Effector memory CD4-positive, alpha-beta T cell (primary cell): ENCODE measurements at regions not wholly inside any gene's neighbourhood (a gene's known extent, or its start where the extent isn't known, plus 50 kb on each side); places are given as distances from the start of the nearest gene placed in this dataset.
"Not testable (repeated sequence)": the region's sequence is repeated elsewhere in the genome, so short reads cannot be mapped to it uniquely, and the experiment has no call there.

Experiments used
- DNase-seq, 3 donors: peaks; one replicate each; pipeline ENCODE4 v3.0.0-alpha.2; 2020
- H3K27ac ChIP-seq: 2 replicates; pipeline ENCODE4 v1.7.0; 2013; ENCODE audit warnings: mild to moderate bottlenecking, low read length, moderate library complexity; ENCODE audit not compliant: insufficient read depth, poor library complexity, severe bottlenecking
- H3K27me3 ChIP-seq: replicated peaks from 2 replicates; pipeline ENCODE4 v1.7.0; 2013; ENCODE audit warnings: mild to moderate bottlenecking, low read length; ENCODE audit not compliant: insufficient read depth, control insufficient read depth, poor library complexity, severe bottlenecking
- H3K36me3 ChIP-seq: 2 replicates; pipeline ENCODE4 v1.7.0; 2013; ENCODE audit warnings: mild to moderate bottlenecking, low read length, moderate library complexity; ENCODE audit not compliant: control insufficient read depth, insufficient read depth
- H3K4me1 ChIP-seq: 2 replicates; pipeline ENCODE4 v1.7.0; 2013; ENCODE audit warnings: low read length, mild to moderate bottlenecking; ENCODE audit not compliant: control insufficient read depth, insufficient read depth, poor library complexity, severe bottlenecking
- H3K4me3 ChIP-seq: 2 replicates; pipeline ENCODE4 v1.7.0; 2013; ENCODE audit warnings: low read length, low read depth, mild to moderate bottlenecking; ENCODE audit not compliant: insufficient read depth, poor library complexity, severe bottlenecking
- H3K9me3 ChIP-seq: 2 replicates; pipeline ENCODE4 v1.7.0; 2013; ENCODE audit warnings: mild to moderate bottlenecking, low read length, moderate library complexity; ENCODE audit not compliant: control insufficient read depth

DNA sequence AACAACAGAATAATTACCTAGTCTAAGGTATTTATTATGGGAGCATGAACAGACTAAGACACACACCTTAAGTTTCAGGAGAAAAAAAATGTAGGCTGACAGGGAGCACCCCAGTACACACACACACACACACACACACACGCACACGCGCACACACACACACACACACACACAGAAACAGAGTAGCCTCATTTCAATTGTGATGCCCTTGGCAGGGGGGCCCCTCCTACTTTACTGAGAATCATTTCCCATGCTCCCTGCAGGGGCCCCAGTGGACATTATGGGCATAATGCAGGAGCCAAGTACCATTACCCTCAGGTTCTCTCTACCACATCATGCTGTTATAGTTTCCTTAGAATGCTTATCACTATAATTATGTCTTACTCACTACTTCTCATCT is 104.9 kb downstream of the CDC7 start:
- DNase-seq = no peak
- Histone ChIP-seq H3K36me3 (no peaks in the 10 kb centered on the region), H3K27ac (no peak overlapping the region), H3K4me3 (no peak overlapping the region), H3K27me3 (no peaks in the 10 kb centered on the region), H3K4me1 (no peaks in the 10 kb centered on the region), H3K9me3 (no peaks in the 10 kb centered on the region)

DNA sequence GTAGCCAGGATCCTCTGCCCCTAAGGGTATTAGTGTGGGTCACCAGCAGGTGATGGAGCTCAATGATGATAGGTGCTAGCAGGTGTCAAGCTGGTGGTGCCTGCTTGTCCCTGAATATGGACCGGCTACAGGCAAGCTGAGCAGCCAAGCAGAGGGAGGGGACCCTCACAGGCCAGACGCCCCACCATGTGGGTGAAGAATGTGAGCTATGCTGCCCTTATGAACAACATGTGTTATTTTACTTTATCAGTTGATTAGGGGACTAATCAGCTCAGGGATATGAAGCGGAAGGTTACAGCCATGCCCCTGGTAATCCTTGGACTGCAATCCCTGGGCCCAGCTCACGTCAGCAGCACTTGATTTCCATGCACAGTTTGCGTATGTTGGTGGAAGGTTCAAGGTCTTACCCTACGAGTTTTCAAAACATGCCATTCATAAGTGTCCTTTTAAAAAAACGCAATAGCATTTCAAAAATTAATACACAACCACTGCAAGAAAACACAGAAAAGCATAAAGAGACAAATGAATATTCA is 106.0 kb downstream of the CDC7 start:
- Histone ChIP-seq H3K27me3 (no peaks in the 10 kb centered on the region), H3K36me3 (no peaks in the 10 kb centered on the region), H3K9me3 (no peaks in the 10 kb centered on the region), H3K4me1 (no peaks in the 10 kb centered on the region), H3K4me3 (no peak overlapping the region), H3K27ac (no peak overlapping the region)
- no peak for DNase-seq

DNA sequence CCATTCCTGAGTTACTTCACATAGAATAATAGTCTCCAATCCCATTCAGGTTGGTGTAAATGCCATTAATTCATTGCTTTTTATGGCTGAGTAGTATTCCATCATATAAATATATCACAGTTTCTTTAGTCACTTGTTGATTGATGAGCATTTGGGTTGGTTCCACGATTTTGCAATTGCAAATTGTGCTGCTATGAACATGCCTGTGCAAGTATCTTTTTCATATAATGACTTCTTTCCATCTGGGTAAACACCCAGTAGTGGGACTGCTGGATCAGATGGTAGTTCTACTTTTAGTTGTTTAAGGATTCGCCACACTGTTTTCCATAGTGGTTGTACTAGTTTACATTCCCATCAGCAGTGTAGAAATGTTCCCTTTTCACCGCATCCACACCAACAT is 107.0 kb downstream of the CDC7 start:
- not testable (repeated sequence) for H3K27ac ChIP-seq, DNase-seq, H3K9me3 ChIP-seq, H3K36me3 ChIP-seq, H3K4me3 ChIP-seq, H3K27me3 ChIP-seq, H3K4me1 ChIP-seq

DNA sequence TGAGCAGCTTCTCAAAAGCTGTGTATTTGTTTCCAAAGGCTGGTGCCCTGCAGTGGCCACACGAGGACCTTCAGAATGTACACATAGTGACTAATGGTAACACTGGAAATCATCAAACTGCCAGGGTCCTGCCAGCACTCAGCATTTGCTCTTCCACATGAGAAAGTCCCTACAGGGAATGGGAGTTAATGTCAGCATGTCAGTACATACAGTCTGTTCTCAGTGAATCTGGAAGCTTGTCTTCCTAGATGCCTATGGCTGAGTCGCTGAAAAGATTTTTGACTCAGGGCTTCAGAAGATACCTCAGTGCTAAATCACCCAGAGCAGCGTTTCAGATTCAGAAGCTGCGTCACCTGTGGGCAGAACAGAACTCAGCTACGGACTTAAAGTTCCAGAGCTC is 108.2 kb downstream of the CDC7 start:
- H3K27ac ChIP-seq = no peak overlapping the region
- H3K27me3 ChIP-seq = no peaks in the 10 kb centered on the region
- no peak for DNase-seq
- H3K36me3 ChIP-seq = no peaks in the 10 kb centered on the region
- H3K4me1 ChIP-seq = no peaks in the 10 kb centered on the region
- no peak overlapping the region for H3K4me3 ChIP-seq
- H3K9me3 ChIP-seq = no peaks in the 10 kb centered on the region

DNA sequence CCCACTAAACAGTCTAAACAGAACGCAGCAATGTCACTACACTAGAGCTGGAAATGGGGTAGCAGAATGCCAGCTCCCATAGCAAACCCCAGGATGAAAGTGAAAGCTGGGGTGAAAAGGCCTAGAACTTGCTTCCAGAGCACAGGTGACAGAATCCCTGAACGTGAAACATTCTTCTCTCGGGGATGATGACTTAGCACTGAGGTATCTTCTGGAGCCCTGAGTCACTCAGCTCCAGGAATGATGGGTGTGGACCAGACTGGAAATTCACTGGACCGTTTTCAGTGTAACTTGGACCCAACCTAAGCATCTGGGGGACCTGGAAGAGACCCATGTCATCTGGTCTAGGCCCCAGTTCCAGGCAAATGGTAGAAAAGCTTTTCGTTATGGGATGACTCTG is 108.9 kb downstream of the CDC7 start:
- Histone ChIP-seq H3K27ac (no peak overlapping the region), H3K9me3 (no peaks in the 10 kb centered on the region), H3K4me1 (no peaks in the 10 kb centered on the region)

DNA sequence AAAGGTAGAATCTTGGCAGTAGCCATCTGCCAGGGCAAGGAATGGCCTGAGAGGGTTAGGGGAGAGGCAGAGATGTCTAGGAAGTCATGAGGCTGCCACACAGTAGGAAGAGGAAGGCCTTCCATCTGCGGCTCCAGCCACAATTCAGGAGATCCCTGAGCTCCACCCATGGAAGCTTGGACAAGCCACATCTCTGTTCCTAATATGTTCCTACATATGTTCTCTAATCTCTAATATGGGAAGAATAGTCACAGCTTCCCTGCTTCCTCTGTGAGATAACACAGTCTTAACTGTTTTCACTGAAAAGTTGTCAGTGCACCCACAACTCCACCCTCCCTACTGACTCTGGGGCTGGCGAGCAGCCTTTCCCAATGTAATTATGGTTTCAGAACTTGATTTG is 109.5 kb downstream of the CDC7 start:
- no peaks in the 10 kb centered on the region for H3K36me3 ChIP-seq
- no peaks in the 10 kb centered on the region for H3K9me3 ChIP-seq
- no peak overlapping the region for H3K27ac ChIP-seq
- no peak for DNase-seq
- no peaks in the 10 kb centered on the region for H3K27me3 ChIP-seq
- no peak overlapping the region for H3K4me3 ChIP-seq
- H3K4me1 ChIP-seq = no peaks in the 10 kb centered on the region

More for the DNA sequence above, 108.9 kb downstream of the CDC7 start:
- no peaks in the 10 kb centered on the region for H3K27me3 ChIP-seq
- H3K4me3 ChIP-seq = no peak overlapping the region
- no peak for DNase-seq
- H3K36me3 ChIP-seq = no peaks in the 10 kb centered on the region

DNA sequence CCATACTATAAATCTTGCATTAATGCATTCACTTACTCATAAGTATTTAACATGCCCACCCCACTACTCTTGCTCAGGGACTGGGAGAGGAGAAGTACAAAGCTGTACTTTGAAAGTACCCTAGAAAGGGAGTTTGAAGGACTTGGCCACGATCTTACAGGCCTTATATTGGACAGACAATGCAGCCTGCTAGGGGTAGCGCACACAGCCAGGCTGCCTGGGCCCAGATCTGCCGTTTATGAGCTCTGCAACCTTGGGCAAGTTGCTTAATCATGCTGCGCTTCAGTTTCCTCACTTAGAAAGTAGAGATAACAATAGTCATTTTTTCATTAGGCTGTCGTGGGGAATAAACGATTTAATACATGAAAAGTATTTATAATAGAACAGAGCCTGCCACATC is 110.1 kb downstream of the CDC7 start:
- Histone ChIP-seq H3K27ac (no peak overlapping the region), H3K4me1 (no peaks in the 10 kb centered on the region), H3K27me3 (no peaks in the 10 kb centered on the region), H3K36me3 (no peaks in the 10 kb centered on the region), H3K4me3 (no peak overlapping the region), H3K9me3 (no peaks in the 10 kb centered on the region)
- DNase-seq = no peak

DNA sequence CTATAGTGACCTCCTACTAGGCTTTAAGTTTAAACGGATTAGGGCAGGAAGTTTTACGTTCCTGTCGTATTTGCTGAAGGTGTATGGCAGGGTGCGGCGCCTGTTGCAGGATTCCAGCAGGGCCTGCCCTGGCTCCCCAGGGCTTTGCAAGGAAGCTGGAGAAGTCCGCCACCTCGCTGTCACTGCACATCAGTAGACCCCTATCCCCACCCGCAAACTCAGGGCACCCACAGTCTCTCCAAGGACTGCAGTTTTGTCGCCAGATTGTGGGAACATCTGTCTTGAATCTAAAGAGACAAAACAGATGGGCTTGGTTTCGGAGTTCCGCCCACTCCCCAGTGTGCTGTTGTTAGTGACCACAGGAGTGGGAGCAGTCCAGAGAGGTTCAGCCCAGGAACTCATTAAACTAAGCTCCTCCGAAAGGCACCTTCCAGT is 110.8 kb downstream of the CDC7 start:
- Histone ChIP-seq H3K27me3 (no peaks in the 10 kb centered on the region), H3K9me3 (no peaks in the 10 kb centered on the region), H3K36me3 (no peaks in the 10 kb centered on the region), H3K4me1 (no peaks in the 10 kb centered on the region), H3K4me3 (no peak overlapping the region), H3K27ac (no peak overlapping the region)
- no peak for DNase-seq

DNA sequence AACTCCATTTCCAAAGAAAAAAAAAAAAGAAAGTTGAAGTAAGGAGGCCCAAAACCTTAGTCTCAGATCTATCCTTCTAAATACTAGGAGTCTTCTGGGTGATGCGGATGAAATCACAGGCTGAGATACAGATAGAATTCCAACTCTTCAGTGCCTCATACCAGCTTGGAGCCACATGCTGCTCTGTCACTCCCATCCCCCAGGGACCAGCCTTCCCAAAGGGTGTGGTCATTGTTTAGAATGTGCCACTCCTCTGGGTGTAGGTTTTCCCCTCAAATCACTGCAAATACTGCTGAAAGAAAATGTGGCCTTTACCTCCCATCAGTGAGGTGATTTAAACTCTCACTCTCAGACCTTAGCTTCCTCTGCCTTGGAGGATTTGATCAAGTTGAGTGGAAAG is 112.9 kb downstream of the CDC7 start:
- Histone ChIP-seq H3K27me3 (no peaks in the 10 kb centered on the region), H3K4me1 (no peaks in the 10 kb centered on the region), H3K4me3 (no peak overlapping the region), H3K9me3 (no peaks in the 10 kb centered on the region), H3K36me3 (no peaks in the 10 kb centered on the region), H3K27ac (no peak overlapping the region)
- no peak for DNase-seq

DNA sequence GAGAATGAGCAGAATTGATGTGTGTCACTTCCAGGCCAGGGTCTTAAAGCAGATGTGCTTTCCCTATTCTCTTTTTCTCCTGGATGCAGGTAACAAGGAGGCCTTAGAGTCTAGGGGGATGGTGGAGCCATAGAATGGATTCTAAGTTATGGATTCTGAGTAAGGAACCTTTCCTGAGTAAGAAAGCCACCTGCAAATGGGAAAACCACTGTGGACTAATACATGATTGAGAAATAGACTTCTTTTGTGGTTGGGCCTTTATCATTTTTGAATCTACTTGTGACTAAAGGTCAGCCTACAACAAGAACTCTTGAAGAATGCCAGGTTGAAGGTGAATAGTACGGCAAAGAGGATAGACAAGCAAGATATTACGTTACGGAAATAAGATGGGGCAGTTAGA is 116.1 kb downstream of the CDC7 start:
- Histone ChIP-seq H3K36me3 (no peaks in the 10 kb centered on the region), H3K4me1 (no peaks in the 10 kb centered on the region), H3K9me3 (no peaks in the 10 kb centered on the region), H3K4me3 (no peak overlapping the region), H3K27me3 (no peaks in the 10 kb centered on the region), H3K27ac (no peak overlapping the region)
- no peak for DNase-seq
